MCF 10A (cell line): ENCODE measurements at regions not wholly inside any gene's neighbourhood (a gene's known extent, or its start where the extent isn't known, plus 50 kb on each side); places are given as distances from the start of the nearest gene placed in this dataset.

Source experiments
- BruUV-seq: library from RNA; stranded (reverse); fragments of 400-500 nt; replicated peaks from 2 replicates; lab custom pipeline; 2021; lab: Mats Ljungman, UMichigan
- CTCF ChIA-PET: fragments of 300-600 bp; sonication (Branson Sonifier 250); formaldehyde crosslinking; extraction: SDS; loops from one replicate; lab custom pipeline; 2021; ENCODE audit warnings: antibody characterized with exemption, inconsistent platforms; lab: Yijun Ruan, JAX
- POLR2A ChIA-PET: fragments of 300-600, 350-650 bp; sonication (Branson Sonifier 250); formaldehyde crosslinking; extraction: SDS; loops from one replicate; lab custom pipeline; 2020; ENCODE audit warnings: antibody characterized with exemption, inconsistent platforms; lab: Yijun Ruan, JAX
- DNase-seq: peaks from one replicate; pipeline ENCODE4 v3.0.0-alpha.2; 2018; ENCODE audit not compliant: unreplicated experiment
- H3K27ac Mint-ChIP-seq: one replicate; pipeline ENCODE4 v1.8.0; 2022; ENCODE audit warnings: mild to moderate bottlenecking, low read depth, mixed read lengths; ENCODE audit not compliant: unreplicated experiment
- H3K27me3 Mint-ChIP-seq: one replicate; pipeline ENCODE4 v1.8.0; 2022; ENCODE audit warnings: mixed read lengths; ENCODE audit not compliant: insufficient read depth, unreplicated experiment
- H3K36me3 Mint-ChIP-seq: one replicate; pipeline ENCODE4 v1.8.0; 2022; ENCODE audit warnings: mild to moderate bottlenecking, moderate library complexity, mixed read lengths; ENCODE audit not compliant: insufficient read depth, unreplicated experiment
- H3K4me1 Mint-ChIP-seq: one replicate; pipeline ENCODE4 v1.8.0; 2022; ENCODE audit warnings: mixed read lengths; ENCODE audit not compliant: insufficient read depth, unreplicated experiment
- H3K4me3 Mint-ChIP-seq: one replicate; pipeline ENCODE4 v1.8.0; 2022; ENCODE audit warnings: mild to moderate bottlenecking, moderate library complexity, mixed read lengths; ENCODE audit not compliant: unreplicated experiment
- H3K9me3 Mint-ChIP-seq: one replicate; pipeline ENCODE4 v1.8.0; 2022; ENCODE audit warnings: mixed read lengths; ENCODE audit not compliant: unreplicated experiment
- CTCF ChIP-seq: fragments of 200-600 bp; IDR thresholded peaks from one replicate; pipeline ENCODE4 v1.8.0; 2022; ENCODE audit warnings: antibody characterized with exemption, mild to moderate bottlenecking; ENCODE audit not compliant: unreplicated experiment
- intact Hi-C: fragments of 100-400 bp; cut with micrococcal nuclease; formaldehyde crosslinking; loops from 2 replicates; pipeline ENCODE4 v1.14.1; 2022

- H3K4me3 Mint-ChIP-seq, result no peak overlapping the region
- H3K9me3 Mint-ChIP-seq, result peaks cover 8% of the 10 kb centered on the region
- DNase-seq, result no peak
- no peak for TF ChIP-seq CTCF
- intact Hi-C loops, result no loop called here
- no peaks in the 10 kb centered on the region for H3K4me1 Mint-ChIP-seq
- CTCF ChIA-PET, result no interaction called here
- POLR2A ChIA-PET, result interaction anchor here (0.9 kb wide), 1 partner anchor 27 kb away, joined by 3 read pairs; no protein-coding TSS in a partner anchor
- no peaks in the 10 kb centered on the region for H3K27me3 Mint-ChIP-seq
- H3K27ac Mint-ChIP-seq, result no peak overlapping the region
- H3K36me3 Mint-ChIP-seq, result no peaks in the 10 kb centered on the region
- BruUV-seq, result no TSS peak
Observed at GRCh38 chr5:92991581-92992067, 589.4 kb downstream of the NR2F1-AS1 start.

- TF ChIP-seq CTCF, result no peak
- POLR2A ChIA-PET, result no interaction called here
- DNase-seq, result no peak
- H3K4me3 Mint-ChIP-seq, result no peak overlapping the region
- intact Hi-C loops, result no loop called here
- CTCF ChIA-PET, result no interaction called here
- no peaks in the 10 kb centered on the region for H3K4me1 Mint-ChIP-seq
- H3K9me3 Mint-ChIP-seq, result peaks cover 8% of the 10 kb centered on the region
- no peak overlapping the region for H3K27ac Mint-ChIP-seq
- H3K27me3 Mint-ChIP-seq, result no peaks in the 10 kb centered on the region
- no peaks in the 10 kb centered on the region for H3K36me3 Mint-ChIP-seq
- no TSS peak for BruUV-seq
Observed at GRCh38 chr5:92990771-92991170, 590.2 kb downstream of the NR2F1-AS1 start.

GRCh38 chr5:92981001-92981400 lies 600.0 kb downstream of the NR2F1-AS1 start:
- Mint-ChIP-seq H3K27me3 (no peaks in the 10 kb centered on the region), H3K27ac (no peak overlapping the region), H3K36me3 (no peaks in the 10 kb centered on the region), H3K9me3 (no peaks in the 10 kb centered on the region), H3K4me3 (no peak overlapping the region), H3K4me1 (no peaks in the 10 kb centered on the region)
- ChIA-PET CTCF (interaction anchor here (0.9 kb wide), 1 partner anchor 24 kb away, joined by 4 read pairs; no protein-coding TSS in a partner anchor), POLR2A (no interaction called here)
- DNase-seq, result no peak
- no peak for TF ChIP-seq CTCF
- no TSS peak for BruUV-seq
- intact Hi-C loops, result no loop called here

- H3K4me1 Mint-ChIP-seq, result no peaks in the 10 kb centered on the region
- BruUV-seq, result no TSS peak
- H3K4me3 Mint-ChIP-seq, result no peak overlapping the region
- no peaks in the 10 kb centered on the region for H3K36me3 Mint-ChIP-seq
- H3K27me3 Mint-ChIP-seq, result no peaks in the 10 kb centered on the region
- ChIA-PET CTCF (interaction anchor here (0.9 kb wide), 1 partner anchor 23 kb away, joined by 4 read pairs; no protein-coding TSS in a partner anchor), POLR2A (interaction anchor here (0.6 kb wide), 1 partner anchor 18 kb away, joined by 3 read pairs; no protein-coding TSS in a partner anchor)
- no peak overlapping the region for H3K27ac Mint-ChIP-seq
- intact Hi-C loops, result no loop called here
- peak; percentile 22 for DNase-seq
- TF ChIP-seq CTCF, result no peak
- H3K9me3 Mint-ChIP-seq, result no peaks in the 10 kb centered on the region
Observed at GRCh38 chr5:92980491-92980890, 600.5 kb downstream of the NR2F1-AS1 start.
